ENCODE measurements at regions not wholly inside any gene's neighbourhood (a gene's known extent, or its start where the extent isn't known, plus 50 kb on each side); places are given as distances from the start of the nearest gene placed in this dataset.

DNA sequence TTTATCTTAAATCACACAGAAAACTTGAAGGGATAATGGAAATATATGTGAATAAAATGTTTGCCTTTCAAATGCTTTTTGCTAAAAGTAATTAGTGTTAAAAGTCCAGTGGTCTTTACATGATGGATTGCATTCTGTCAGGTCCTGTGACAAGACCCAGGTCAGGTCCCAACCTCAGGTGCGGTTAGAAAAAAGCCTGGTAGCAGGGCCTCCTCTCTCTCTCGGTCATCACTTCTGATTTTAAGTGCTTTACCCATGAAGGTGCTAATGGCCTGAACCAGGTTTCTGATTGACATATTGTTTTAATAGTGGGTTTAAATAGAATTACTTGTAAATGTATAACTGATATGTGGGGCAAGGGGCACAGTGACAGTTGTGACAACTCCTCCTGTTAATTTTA, 736.3 kb downstream of the POM121L12 start:
- no peak for TF ChIP-seq EP300 (IDR thresholded peaks at IDR 0.05)
- TF ChIP-seq, protein P1, sequence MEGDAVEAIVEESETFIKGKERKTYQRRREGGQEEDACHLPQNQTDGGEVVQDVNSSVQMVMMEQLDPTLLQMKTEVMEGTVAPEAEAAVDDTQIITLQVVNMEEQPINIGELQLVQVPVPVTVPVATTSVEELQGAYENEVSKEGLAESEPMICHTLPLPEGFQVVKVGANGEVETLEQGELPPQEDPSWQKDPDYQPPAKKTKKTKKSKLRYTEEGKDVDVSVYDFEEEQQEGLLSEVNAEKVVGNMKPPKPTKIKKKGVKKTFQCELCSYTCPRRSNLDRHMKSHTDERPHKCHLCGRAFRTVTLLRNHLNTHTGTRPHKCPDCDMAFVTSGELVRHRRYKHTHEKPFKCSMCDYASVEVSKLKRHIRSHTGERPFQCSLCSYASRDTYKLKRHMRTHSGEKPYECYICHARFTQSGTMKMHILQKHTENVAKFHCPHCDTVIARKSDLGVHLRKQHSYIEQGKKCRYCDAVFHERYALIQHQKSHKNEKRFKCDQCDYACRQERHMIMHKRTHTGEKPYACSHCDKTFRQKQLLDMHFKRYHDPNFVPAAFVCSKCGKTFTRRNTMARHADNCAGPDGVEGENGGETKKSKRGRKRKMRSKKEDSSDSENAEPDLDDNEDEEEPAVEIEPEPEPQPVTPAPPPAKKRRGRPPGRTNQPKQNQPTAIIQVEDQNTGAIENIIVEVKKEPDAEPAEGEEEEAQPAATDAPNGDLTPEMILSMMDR (IDR thresholded peaks at IDR 0.05): no peak
